Aorta (tissue), 5 donors: ENCODE measurements at regions not wholly inside any gene's neighbourhood (a gene's known extent, or its start where the extent isn't known, plus 50 kb on each side); places are given as distances from the start of the nearest gene placed in this dataset.

Source experiments
- ATAC-seq: fragments of 200-7000 bp; cut with Tn5 transposase; one replicate; pipeline ENCODE4 v1.9.1; 2022; ENCODE audit warnings: moderate library complexity; ENCODE audit not compliant: low FRiP score
- DNase-seq, 2 donors: peaks; one replicate each; pipeline ENCODE4 v3.0.0-alpha.2; 2020
- H3K27ac ChIP-seq, 2 donors: one replicate each; pipeline ENCODE4 v1.5.1; 2013; ENCODE audit warnings: low read length in 2 of 2, mild to moderate bottlenecking in 2 of 2, moderate library complexity in 2 of 2, control low read depth in 1 of 2, inconsistent platforms in 1 of 2, low read depth in 1 of 2
- H3K27me3 ChIP-seq, 2 donors: one replicate each; pipeline ENCODE4 v1.6.1; 2013; ENCODE audit warnings: control low read depth in 1 of 2, low read length in 1 of 2, mild to moderate bottlenecking in 1 of 2, moderate library complexity in 1 of 2; ENCODE audit not compliant: insufficient read depth in 2 of 2, control insufficient read depth in 1 of 2
- H3K36me3 ChIP-seq, 2 donors: one replicate each; pipeline ENCODE4 v1.6.1; 2013; ENCODE audit warnings: control low read depth in 1 of 2, low read length in 1 of 2, mild to moderate bottlenecking in 1 of 2; ENCODE audit not compliant: insufficient read depth in 2 of 2, control insufficient read depth in 1 of 2
- H3K4me1 ChIP-seq, 2 donors: one replicate each; pipeline ENCODE4 v1.6.1; 2013; ENCODE audit warnings: low read length in 2 of 2, control low read depth in 1 of 2, mild to moderate bottlenecking in 1 of 2, moderate library complexity in 1 of 2; ENCODE audit not compliant: insufficient read depth in 2 of 2, control insufficient read depth in 1 of 2
- H3K4me3 ChIP-seq, 2 donors: one replicate each; pipeline ENCODE4 v1.5.1; 2013; ENCODE audit warnings: low read length in 2 of 2, control low read depth in 1 of 2, mild to moderate bottlenecking in 1 of 2
- H3K9me3 ChIP-seq: one replicate; pipeline ENCODE4 v1.6.1; 2013; ENCODE audit warnings: mild to moderate bottlenecking, low read length; ENCODE audit not compliant: control insufficient read depth
- WGBS, 2 donors: extraction: QIAGEN DNeasy Blood & Tissue Kit; methylation state at CpG; one replicate each; pipeline ENCODE4 v1.1.7; 2013; 5-methylcytosine and 5-hydroxymethylcytosine counted together
- intact Hi-C, 2 donors: fragments of 100-400 bp; cut with DNase I; formaldehyde crosslinking; loops; one replicate each; pipeline versions ENCODE4 v1.14.2 to v1.15.0; 2022
- donor health status: healthy with polysubstance abuse.
- donor health status: Bipolar disorder and iron deficiency.
- donor health status: DM: no; HTN: no; CAD: no.
- donor health status: DM: no; HTN: no; CAD: no.
- donor health status: DM: yes; HTN: yes; CAD: no.

- intact Hi-C loops: no loop called here
- H3K27me3 ChIP-seq: peaks cover 0 to 1% of the 10 kb centered on the region in 2 donors
- ATAC-seq (no peak), DNase-seq (no peak)
- no peak overlapping the region for H3K27ac ChIP-seq
- no peaks in the 10 kb centered on the region for H3K36me3 ChIP-seq
- H3K4me3 ChIP-seq: no peak overlapping the region
- no peaks in the 10 kb centered on the region for H3K4me1 ChIP-seq
- H3K9me3 ChIP-seq: peaks cover 2% of the 10 kb centered on the region
Measured at GRCh38 chr4:130296448-130296847, 1200.5 kb downstream of the C4orf33 start.

- intact Hi-C loops: no loop called here
- Histone ChIP-seq H3K36me3 (no peaks in the 10 kb centered on the region), H3K4me1 (no peaks in the 10 kb centered on the region), H3K4me3 (no peak overlapping the region), H3K9me3 (no peaks in the 10 kb centered on the region), H3K27me3 (no peaks in the 10 kb centered on the region), H3K27ac (no peak overlapping the region)
- no peak for DNase-seq
- WGBS, 2 donors: 52 to 54% methylated on average over 2 of the region's 2 CpGs
- ATAC-seq: no peak
Measured at GRCh38 chr4:130306566-130306965, 1210.6 kb downstream of the C4orf33 start.

- Histone ChIP-seq H3K9me3 (no peaks in the 10 kb centered on the region), H3K4me3 (no peak overlapping the region), H3K27me3 (no peaks in the 10 kb centered on the region), H3K27ac (no peak overlapping the region), H3K4me1 (no peaks in the 10 kb centered on the region), H3K36me3 (no peaks in the 10 kb centered on the region)
- 80 to 88% methylated on average over 2 of the region's 2 CpGs for WGBS, 2 donors
- no peak for DNase-seq
- intact Hi-C loops: no loop called here
- ATAC-seq: no peak
Measured at GRCh38 chr4:130309221-130309620, 1213.3 kb downstream of the C4orf33 start.

- H3K4me1 ChIP-seq: no peaks in the 10 kb centered on the region
Measured at GRCh38 chr4:130322439-130322838, 1226.5 kb downstream of the C4orf33 start.

GRCh38 chr4:130329036-130329435, 1233.1 kb downstream of the C4orf33 start:
- no peaks in the 10 kb centered on the region for H3K27me3 ChIP-seq
- intact Hi-C loops: no loop called here
- ATAC-seq (no peak), DNase-seq (no peak)
- H3K4me1 ChIP-seq: no peaks in the 10 kb centered on the region
- no peak overlapping the region for H3K4me3 ChIP-seq
- no peak overlapping the region for H3K27ac ChIP-seq
- no peaks in the 10 kb centered on the region for H3K36me3 ChIP-seq
- no peaks in the 10 kb centered on the region for H3K9me3 ChIP-seq

More at GRCh38 chr4:130322439-130322838, 1226.5 kb downstream of the C4orf33 start:
- Histone ChIP-seq H3K4me3 (no peak overlapping the region), H3K27ac (no peak overlapping the region), H3K36me3 (no peaks in the 10 kb centered on the region), H3K9me3 (no peaks in the 10 kb centered on the region), H3K27me3 (no peaks in the 10 kb centered on the region)
- ATAC-seq (no peak), DNase-seq (no peak)
- intact Hi-C loops: no loop called here

- 60 to 72% methylated on average over 4 of the region's 4 CpGs for WGBS, 2 donors
- ATAC-seq (no peak), DNase-seq (no peak)
- no peak overlapping the region for H3K4me3 ChIP-seq
- H3K9me3 ChIP-seq: no peaks in the 10 kb centered on the region
- intact Hi-C loops: no loop called here
- H3K27ac ChIP-seq: no peak overlapping the region
- H3K27me3 ChIP-seq: no peaks in the 10 kb centered on the region
- no peaks in the 10 kb centered on the region for H3K4me1 ChIP-seq
- H3K36me3 ChIP-seq: no peaks in the 10 kb centered on the region
Measured at GRCh38 chr4:130333241-130333759, 1237.3 kb downstream of the C4orf33 start.

- Histone ChIP-seq H3K27me3 (no peaks in the 10 kb centered on the region), H3K27ac (no peak overlapping the region), H3K9me3 (no peaks in the 10 kb centered on the region), H3K4me3 (no peak overlapping the region), H3K4me1 (no peaks in the 10 kb centered on the region), H3K36me3 (no peaks in the 10 kb centered on the region)
- WGBS, 2 donors: 68 to 84% methylated on average over 5 of the region's 5 CpGs
- intact Hi-C loops: no loop called here
- ATAC-seq (no peak), DNase-seq (no peak)
Measured at GRCh38 chr4:130335417-130336194, 1239.7 kb downstream of the C4orf33 start.

GRCh38 chr4:130336585-130337217, 1240.7 kb downstream of the C4orf33 start:
- H3K9me3 ChIP-seq: no peaks in the 10 kb centered on the region

GRCh38 chr4:130338851-130339250, 1242.9 kb downstream of the C4orf33 start:
- intact Hi-C loops: no loop called here
- no peak for DNase-seq
- H3K4me1 ChIP-seq: no peaks in the 10 kb centered on the region
- no peaks in the 10 kb centered on the region for H3K36me3 ChIP-seq
- no peaks in the 10 kb centered on the region for H3K27me3 ChIP-seq
- H3K4me3 ChIP-seq: no peak overlapping the region
- ATAC-seq: no peak
- H3K9me3 ChIP-seq: no peaks in the 10 kb centered on the region
- no peak overlapping the region for H3K27ac ChIP-seq
- 66 to 86% methylated on average over 1 of the region's 1 CpG for WGBS, 2 donors

More at GRCh38 chr4:130336585-130337217, 1240.7 kb downstream of the C4orf33 start:
- ATAC-seq (no peak), DNase-seq (no peak)
- WGBS, 2 donors: 73 to 77% methylated on average over 5 of the region's 5 CpGs
- H3K4me3 ChIP-seq: no peak overlapping the region
- no peaks in the 10 kb centered on the region for H3K36me3 ChIP-seq
- H3K27ac ChIP-seq: no peak overlapping the region
- no peaks in the 10 kb centered on the region for H3K27me3 ChIP-seq
- intact Hi-C loops: no loop called here
- H3K4me1 ChIP-seq: no peaks in the 10 kb centered on the region
